Activated B cell treated with CpG ODN at 0.5 μM for 24 hours (primary cell): ENCODE measurements at regions not wholly inside any gene's neighbourhood (a gene's known extent, or its start where the extent isn't known, plus 50 kb on each side); places are given as distances from the start of the nearest gene placed in this dataset.

ENCODE experiments used
- ATAC-seq: fragments of 200-7000 bp; cut with Tn5 transposase; one replicate; pipeline ENCODE4 v1.10.0; 2021; ENCODE audit warnings: low read depth, mild to moderate bottlenecking, moderate library complexity
- CTCF ChIA-PET: fragments of 350-600 bp; sonication (Branson Sonifier 250); formaldehyde crosslinking; loops from one replicate; lab custom pipeline; 2021; ENCODE audit warnings: antibody characterized with exemption; lab: Charles Lee
- POLR2A ChIA-PET: fragments of 350-600 bp; sonication (Branson Sonifier 250); formaldehyde crosslinking; loops from one replicate; lab custom pipeline; 2021; ENCODE audit warnings: antibody characterized with exemption; lab: Charles Lee
- DNase-seq: peaks from one replicate; pipeline ENCODE4 v3.0.0; 2022
- H3K27ac Mint-ChIP-seq: one replicate; pipeline ENCODE4 v1.8.0; 2020; ENCODE audit warnings: mixed read lengths
- H3K27me3 Mint-ChIP-seq: one replicate; pipeline ENCODE4 v1.8.0; 2021; ENCODE audit warnings: mixed read lengths
- H3K36me3 Mint-ChIP-seq: one replicate; pipeline ENCODE4 v1.8.0; 2021; ENCODE audit warnings: low read depth, mixed read lengths
- H3K4me1 Mint-ChIP-seq: one replicate; pipeline ENCODE4 v1.8.0; 2021; ENCODE audit warnings: mixed read lengths
- H3K4me3 Mint-ChIP-seq: one replicate; pipeline ENCODE4 v1.8.0; 2020; ENCODE audit warnings: mild to moderate bottlenecking, mixed read lengths
- H3K9me3 Mint-ChIP-seq: one replicate; pipeline ENCODE4 v1.8.0; 2020; ENCODE audit warnings: mixed read lengths
- CTCF ChIP-seq: fragments of 200-600 bp; IDR thresholded peaks from one replicate; pipeline ENCODE4 v1.8.0; 2022; ENCODE audit warnings: antibody characterized with exemption, mild to moderate bottlenecking
- intact Hi-C: fragments of 100-400 bp; cut with micrococcal nuclease; formaldehyde crosslinking; loops from one replicate; pipeline ENCODE4 v1.15.1; 2024

GRCh38 chr13:47277774-47278173 lies 380.9 kb upstream of the HTR2A start:
- no peaks in the 10 kb centered on the region for H3K36me3 Mint-ChIP-seq
- ATAC-seq (no peak), DNase-seq (no peak)
- no peak overlapping the region for H3K27ac Mint-ChIP-seq
- ChIA-PET CTCF (no interaction called here), POLR2A (no interaction called here)
- intact Hi-C loops = no loop called here
- H3K4me1 Mint-ChIP-seq = no peaks in the 10 kb centered on the region
- H3K4me3 Mint-ChIP-seq = no peak overlapping the region
- no peaks in the 10 kb centered on the region for H3K27me3 Mint-ChIP-seq
- TF ChIP-seq CTCF = no peak
- H3K9me3 Mint-ChIP-seq = no peaks in the 10 kb centered on the region

- DNase-seq (no peak), ATAC-seq (no peak)
- H3K27me3 Mint-ChIP-seq = no peaks in the 10 kb centered on the region
- no peak overlapping the region for H3K27ac Mint-ChIP-seq
- ChIA-PET POLR2A (no interaction called here), CTCF (no interaction called here)
- intact Hi-C loops = no loop called here
- H3K4me3 Mint-ChIP-seq = no peak overlapping the region
- no peak for TF ChIP-seq CTCF
- no peaks in the 10 kb centered on the region for H3K36me3 Mint-ChIP-seq
- H3K9me3 Mint-ChIP-seq = no peaks in the 10 kb centered on the region
- no peaks in the 10 kb centered on the region for H3K4me1 Mint-ChIP-seq
Measured at GRCh38 chr13:47268270-47268669, 371.4 kb upstream of the HTR2A start.

- no peak overlapping the region for H3K27ac Mint-ChIP-seq
- DNase-seq (no peak), ATAC-seq (no peak)
- no peaks in the 10 kb centered on the region for H3K36me3 Mint-ChIP-seq
- ChIA-PET POLR2A (no interaction called here), CTCF (no interaction called here)
- TF ChIP-seq CTCF = no peak
- H3K4me3 Mint-ChIP-seq = no peak overlapping the region
- no peaks in the 10 kb centered on the region for H3K4me1 Mint-ChIP-seq
- intact Hi-C loops = no loop called here
- H3K27me3 Mint-ChIP-seq = no peaks in the 10 kb centered on the region
- H3K9me3 Mint-ChIP-seq = no peaks in the 10 kb centered on the region
Measured at GRCh38 chr13:47258384-47258783, 361.5 kb upstream of the HTR2A start.

- no peak overlapping the region for H3K27ac Mint-ChIP-seq
- POLR2A ChIA-PET = no interaction called here
- ATAC-seq (no peak), DNase-seq (no peak)
- H3K9me3 Mint-ChIP-seq = no peaks in the 10 kb centered on the region
- H3K4me3 Mint-ChIP-seq = no peak overlapping the region
- no peaks in the 10 kb centered on the region for H3K4me1 Mint-ChIP-seq
- no peaks in the 10 kb centered on the region for H3K36me3 Mint-ChIP-seq
- TF ChIP-seq CTCF = no peak
- intact Hi-C loops = no loop called here
- CTCF ChIA-PET = no interaction called here
- no peaks in the 10 kb centered on the region for H3K27me3 Mint-ChIP-seq
Measured at GRCh38 chr13:47256618-47257017, 359.8 kb upstream of the HTR2A start.

GRCh38 chr13:47252627-47253026 lies 355.8 kb upstream of the HTR2A start:
- CTCF ChIA-PET = no interaction called here
- no peak for ATAC-seq
- intact Hi-C loops = no loop called here
- H3K4me1 Mint-ChIP-seq = no peaks in the 10 kb centered on the region
- no peak for DNase-seq
- H3K4me3 Mint-ChIP-seq = no peak overlapping the region
- peaks cover 8% of the 10 kb centered on the region for H3K27me3 Mint-ChIP-seq
- H3K36me3 Mint-ChIP-seq = no peaks in the 10 kb centered on the region
- H3K27ac Mint-ChIP-seq = no peak overlapping the region
- no peak for TF ChIP-seq CTCF
- POLR2A ChIA-PET = no interaction called here
- H3K9me3 Mint-ChIP-seq = no peaks in the 10 kb centered on the region
